Smooth muscle cell (in vitro differentiated cells): ENCODE measurements at regions not wholly inside any gene's neighbourhood (a gene's known extent, or its start where the extent isn't known, plus 50 kb on each side); places are given as distances from the start of the nearest gene placed in this dataset.

Source experiments
- DNase-seq: peaks from one replicate; lab custom pipeline; 2025; ENCODE audit not compliant: unreplicated experiment; lab: John Stamatoyannopoulos, UW
- H2AFZ ChIP-seq: fragments of 200-600 bp; sonication (generic); 2 replicates; pipeline ENCODE4 v1.6.0; 2016; ENCODE audit warnings: antibody characterized with exemption, low read depth, mild to moderate bottlenecking
- H3F3A ChIP-seq: fragments of 200-600 bp; sonication (generic); 2 replicates; pipeline ENCODE4 v1.6.0; 2017; ENCODE audit warnings: antibody characterized with exemption, low read depth
- H3K27ac ChIP-seq: fragments of 200-600 bp; sonication (generic); 2 replicates; pipeline ENCODE4 v1.5.1; 2016; ENCODE audit warnings: low read depth, mild to moderate bottlenecking
- H3K27me3 ChIP-seq: fragments of 200-600 bp; sonication (generic); 2 replicates; pipeline ENCODE4 v1.6.1; 2016; ENCODE audit warnings: low read depth, mild to moderate bottlenecking
- H3K36me3 ChIP-seq: fragments of 200-600 bp; sonication (generic); 2 replicates; pipeline ENCODE4 v1.5.1; 2016; ENCODE audit warnings: low read depth
- H3K4me1 ChIP-seq: fragments of 200-600 bp; sonication (generic); 2 replicates; pipeline ENCODE4 v1.5.1; 2016; ENCODE audit warnings: low read depth
- H3K4me2 ChIP-seq: fragments of 200-600 bp; sonication (generic); 2 replicates; pipeline ENCODE4 v1.6.0; 2016; ENCODE audit warnings: mild to moderate bottlenecking
- H3K4me3 ChIP-seq: fragments of 200-600 bp; sonication (generic); 2 replicates; pipeline ENCODE4 v1.5.1; 2016; ENCODE audit warnings: mild to moderate bottlenecking
- H3K79me2 ChIP-seq: fragments of 200-600 bp; sonication (generic); 2 replicates; pipeline ENCODE4 v1.6.0; 2016; ENCODE audit warnings: low read depth, mild to moderate bottlenecking
- H3K9ac ChIP-seq: fragments of 200-600 bp; sonication (generic); 2 replicates; pipeline ENCODE4 v1.6.0; 2016; ENCODE audit warnings: low read depth
- H3K9me3 ChIP-seq: fragments of 200-600 bp; sonication (generic); replicated peaks from 2 replicates; pipeline ENCODE4 v1.5.1; 2016; ENCODE audit warnings: low read depth
- H4K20me1 ChIP-seq: fragments of 200-600 bp; sonication (generic); 2 replicates; pipeline ENCODE4 v1.6.0; 2016; ENCODE audit warnings: low read depth
- CTCF ChIP-seq: fragments of 200-600 bp; sonication (generic); IDR thresholded peaks from 2 replicates; pipeline ENCODE4 v1.5.1; 2017; ENCODE audit warnings: borderline replicate concordance, mild to moderate bottlenecking, antibody characterized with exemption; ENCODE audit not compliant: insufficient read depth, poor library complexity, severe bottlenecking
- WGBS: methylation state at CpG from one replicate; pipeline ENCODE4 v1.1.7; 2016; ENCODE audit warnings: low lambda C conversion rate; 5-methylcytosine and 5-hydroxymethylcytosine counted together

- H3K27me3 ChIP-seq = no peaks in the 10 kb centered on the region
- no peak for DNase-seq
- peak overlapping the region; percentile 98 for H3K27ac ChIP-seq
- H3K4me3 ChIP-seq = no peak overlapping the region
- no peaks in the 10 kb centered on the region for H3K79me2 ChIP-seq
- no peak for TF ChIP-seq CTCF
- WGBS = 54% methylated on average over 15 of the region's 15 CpGs
- no peaks in the 10 kb centered on the region for H3K9me3 ChIP-seq
- peak overlapping the region; percentile 92 for H3K9ac ChIP-seq
- peaks cover 7% of the 10 kb centered on the region for H3F3A ChIP-seq
- no peaks in the 10 kb centered on the region for H4K20me1 ChIP-seq
- no peaks in the 10 kb centered on the region for H3K36me3 ChIP-seq
- peaks cover 11% of the 10 kb centered on the region for H3K4me1 ChIP-seq
- H3K4me2 ChIP-seq = peak overlapping the region; percentile 79
- no peak overlapping the region for H2AFZ ChIP-seq
These were observed 69.8 kb upstream of the RAI14 start for GRCh38 chr5:34586117-34586885.

GRCh38 chr5:34587355-34588241 lies 68.5 kb upstream of the RAI14 start:
- H3K4me3 ChIP-seq = peak overlapping the region; percentile 16
- peaks cover 11% of the 10 kb centered on the region for H3K4me1 ChIP-seq
- H3K4me2 ChIP-seq = peak overlapping the region; percentile 79
- no peak for DNase-seq
- H3K9me3 ChIP-seq = no peaks in the 10 kb centered on the region
- H3K36me3 ChIP-seq = no peaks in the 10 kb centered on the region
- H3F3A ChIP-seq = peaks cover 7% of the 10 kb centered on the region
- H3K27me3 ChIP-seq = no peaks in the 10 kb centered on the region
- no peaks in the 10 kb centered on the region for H4K20me1 ChIP-seq
- peak overlapping the region; percentile 17 for H2AFZ ChIP-seq
- H3K79me2 ChIP-seq = no peaks in the 10 kb centered on the region
- peak overlapping the region; percentile 92 for H3K9ac ChIP-seq
- 12% methylated on average over 6 of the region's 6 CpGs for WGBS
- no peak for TF ChIP-seq CTCF
- peak overlapping the region; percentile 98 for H3K27ac ChIP-seq

- Histone ChIP-seq H3K79me2 (no peaks in the 10 kb centered on the region), H4K20me1 (no peaks in the 10 kb centered on the region), H3K4me2 (no peak overlapping the region), H3K27me3 (no peaks in the 10 kb centered on the region), H3K36me3 (no peaks in the 10 kb centered on the region), H3K9me3 (no peaks in the 10 kb centered on the region), H3F3A (peaks cover 7% of the 10 kb centered on the region), H2AFZ (no peak overlapping the region), H3K27ac (no peak overlapping the region), H3K4me3 (no peak overlapping the region), H3K9ac (no peak overlapping the region), H3K4me1 (peaks cover 11% of the 10 kb centered on the region)
- TF ChIP-seq CTCF = no peak
- no peak for DNase-seq
- WGBS = 97% methylated on average over 2 of the region's 2 CpGs
These were observed 66.3 kb upstream of the RAI14 start for GRCh38 chr5:34589832-34590231.
